SHP77 treated with DMSO at 0.1 percent for 48 hours (cell line): ENCODE measurements at regions not wholly inside any gene's neighbourhood (a gene's known extent, or its start where the extent isn't known, plus 50 kb on each side); places are given as distances from the start of the nearest gene placed in this dataset.
A peak's percentile ranks its signal among the peaks of the same experiment; 100 is the strongest.

Experiments
- DNase-seq: peaks from one replicate; lab custom pipeline; 2025; lab: John Stamatoyannopoulos, UW

GRCh38 chr16:85344502-85345128 is 232.3 kb upstream of the CIBAR2 start:
- no peak for DNase-seq

GRCh38 chr16:85345129-85345639 is 232.9 kb upstream of the CIBAR2 start:
- no peak for DNase-seq

- DNase-seq, result no peak
Measured at GRCh38 chr16:85346404-85347212, 234.3 kb upstream of the CIBAR2 start.

- DNase-seq, result peak; percentile 39
Measured at GRCh38 chr16:85347213-85347591, 234.9 kb upstream of the CIBAR2 start.

- DNase-seq, result no peak
Measured at GRCh38 chr16:85348065-85348840, 236.0 kb upstream of the CIBAR2 start.

GRCh38 chr16:85348911-85349334 is 236.7 kb upstream of the CIBAR2 start:
- DNase-seq, result no peak

GRCh38 chr16:85349365-85350145 is 237.3 kb upstream of the CIBAR2 start:
- peak; percentile 19 for DNase-seq

GRCh38 chr16:85350146-85350728 is 238.0 kb upstream of the CIBAR2 start:
- no peak for DNase-seq

GRCh38 chr16:85350973-85351372 is 238.7 kb upstream of the CIBAR2 start:
- peak; percentile 95 for DNase-seq

- DNase-seq, result no peak
Measured at GRCh38 chr16:85353013-85353412, 240.7 kb upstream of the CIBAR2 start.

GRCh38 chr16:85353839-85354685 is 241.8 kb upstream of the CIBAR2 start:
- no peak for DNase-seq

GRCh38 chr16:85354686-85355514 is 242.6 kb upstream of the CIBAR2 start:
- DNase-seq, result no peak

- DNase-seq, result no peak
Measured at GRCh38 chr16:85355515-85355837, 243.2 kb upstream of the CIBAR2 start.

GRCh38 chr16:85356157-85356556 is 243.9 kb upstream of the CIBAR2 start:
- no peak for DNase-seq

GRCh38 chr16:85357323-85357722 is 245.1 kb upstream of the CIBAR2 start:
- DNase-seq, result no peak

GRCh38 chr16:85357924-85358505 is 245.7 kb upstream of the CIBAR2 start:
- no peak for DNase-seq

- DNase-seq, result no peak
Measured at GRCh38 chr16:85358704-85359146, 246.5 kb upstream of the CIBAR2 start.

GRCh38 chr16:85359147-85359822 is 247.0 kb upstream of the CIBAR2 start:
- DNase-seq, result no peak
